CD4-positive, alpha-beta T cell treated with Interferon gamma for 1 hour (primary cell): ENCODE measurements at regions not wholly inside any gene's neighbourhood (a gene's known extent, or its start where the extent isn't known, plus 50 kb on each side); places are given as distances from the start of the nearest gene placed in this dataset.
"Not testable (repeated sequence)": the region's sequence is repeated elsewhere in the genome, so short reads cannot be mapped to it uniquely, and the experiment has no call there.

Experiments
- DNase-seq: peaks from one replicate; pipeline ENCODE4 v3.0.0-alpha.2; 2020

GRCh38 chr14:19172745-19173144 lies 205.5 kb downstream of the POTEM start:
- not testable (repeated sequence) for DNase-seq

GRCh38 chr14:19173188-19173587 lies 206.0 kb downstream of the POTEM start:
- DNase-seq = not testable (repeated sequence)

- DNase-seq = not testable (repeated sequence)
Observed at GRCh38 chr14:19177435-19177834, 210.2 kb downstream of the POTEM start.

GRCh38 chr14:19180297-19180696 lies 213.1 kb downstream of the POTEM start:
- not testable (repeated sequence) for DNase-seq

GRCh38 chr14:19180881-19181280 lies 213.6 kb downstream of the POTEM start:
- DNase-seq = not testable (repeated sequence)

- not testable (repeated sequence) for DNase-seq
Observed at GRCh38 chr14:19195146-19195545, 227.9 kb downstream of the POTEM start.

GRCh38 chr14:19197488-19198234 lies 230.4 kb downstream of the POTEM start:
- not testable (repeated sequence) for DNase-seq

GRCh38 chr14:19198341-19198740 lies 231.1 kb downstream of the POTEM start:
- DNase-seq = not testable (repeated sequence)

GRCh38 chr14:19201394-19202052 lies 232.6 kb downstream of the POTEG start:
- not testable (repeated sequence) for DNase-seq

GRCh38 chr14:19202053-19202442 lies 232.1 kb downstream of the POTEG start:
- DNase-seq = not testable (repeated sequence)

- not testable (repeated sequence) for DNase-seq
Observed at GRCh38 chr14:19203250-19203972, 230.7 kb downstream of the POTEG start.

- DNase-seq = not testable (repeated sequence)
Observed at GRCh38 chr14:19204827-19205226, 229.3 kb downstream of the POTEG start.

GRCh38 chr14:19216480-19216879 lies 217.7 kb downstream of the POTEG start:
- DNase-seq = not testable (repeated sequence)

- not testable (repeated sequence) for DNase-seq
Observed at GRCh38 chr14:19219423-19219822, 214.7 kb downstream of the POTEG start.

GRCh38 chr14:19231421-19231820 lies 202.7 kb downstream of the POTEG start:
- not testable (repeated sequence) for DNase-seq

GRCh38 chr14:19234059-19234458 lies 200.1 kb downstream of the POTEG start:
- not testable (repeated sequence) for DNase-seq

- not testable (repeated sequence) for DNase-seq
Observed at GRCh38 chr14:19237656-19238055, 196.5 kb downstream of the POTEG start.

- not testable (repeated sequence) for DNase-seq
Observed at GRCh38 chr14:19238584-19238983, 195.6 kb downstream of the POTEG start.

GRCh38 chr14:19239981-19240380 lies 194.2 kb downstream of the POTEG start:
- DNase-seq = not testable (repeated sequence)

- not testable (repeated sequence) for DNase-seq
Observed at GRCh38 chr14:19240387-19240786, 193.8 kb downstream of the POTEG start.

- DNase-seq = not testable (repeated sequence)
Observed at GRCh38 chr14:19241451-19241850, 192.7 kb downstream of the POTEG start.

GRCh38 chr14:19242529-19242928 lies 191.6 kb downstream of the POTEG start:
- DNase-seq = not testable (repeated sequence)

GRCh38 chr14:19266908-19267307 lies 167.2 kb downstream of the POTEG start:
- DNase-seq = not testable (repeated sequence)
